IMR-90 (cell line): ENCODE measurements at regions not wholly inside any gene's neighbourhood (a gene's known extent, or its start where the extent isn't known, plus 50 kb on each side); places are given as distances from the start of the nearest gene placed in this dataset.

Source experiments
- CEBPB ChIP-seq: IDR thresholded peaks from 2 replicates; pipeline ENCODE4 v1.6.1; 2012; ENCODE audit warnings: low read depth, low read length, improper control_type of control experiment
- MXI1 ChIP-seq: IDR thresholded peaks from 2 replicates; pipeline ENCODE4 v1.6.1; 2012; ENCODE audit warnings: low read depth, mild to moderate bottlenecking, low read length, moderate library complexity, borderline replicate concordance
- POLR2A ChIP-seq: IDR thresholded peaks from 2 replicates; pipeline ENCODE4 v1.6.1; 2012; ENCODE audit warnings: mild to moderate bottlenecking, low read depth, low read length
- RFX5 ChIP-seq: IDR thresholded peaks from 2 replicates; pipeline ENCODE4 v1.8.0; 2012; ENCODE audit warnings: low read depth, mild to moderate bottlenecking, low read length, moderate library complexity
- SMC3 ChIP-seq: fragments of 150-350 bp; IDR thresholded peaks from 2 replicates; pipeline ENCODE4 v1.6.1; 2016; ENCODE audit warnings: low read depth, mild to moderate bottlenecking, antibody characterized with exemption, low read length, moderate library complexity
- TF ChIP-seq, protein P1 (sequence below): conservative IDR thresholded peaks from 2 replicates; pipeline ENCODE4 v1.5.1; 2012; ENCODE audit warnings: mild to moderate bottlenecking, low read depth, low read length, improper control_type of control experiment

GRCh38 chr5:117054141-117054540, 479.5 kb upstream of the SEMA6A start:
- TF ChIP-seq POLR2A, result no peak
- TF ChIP-seq, protein P1, sequence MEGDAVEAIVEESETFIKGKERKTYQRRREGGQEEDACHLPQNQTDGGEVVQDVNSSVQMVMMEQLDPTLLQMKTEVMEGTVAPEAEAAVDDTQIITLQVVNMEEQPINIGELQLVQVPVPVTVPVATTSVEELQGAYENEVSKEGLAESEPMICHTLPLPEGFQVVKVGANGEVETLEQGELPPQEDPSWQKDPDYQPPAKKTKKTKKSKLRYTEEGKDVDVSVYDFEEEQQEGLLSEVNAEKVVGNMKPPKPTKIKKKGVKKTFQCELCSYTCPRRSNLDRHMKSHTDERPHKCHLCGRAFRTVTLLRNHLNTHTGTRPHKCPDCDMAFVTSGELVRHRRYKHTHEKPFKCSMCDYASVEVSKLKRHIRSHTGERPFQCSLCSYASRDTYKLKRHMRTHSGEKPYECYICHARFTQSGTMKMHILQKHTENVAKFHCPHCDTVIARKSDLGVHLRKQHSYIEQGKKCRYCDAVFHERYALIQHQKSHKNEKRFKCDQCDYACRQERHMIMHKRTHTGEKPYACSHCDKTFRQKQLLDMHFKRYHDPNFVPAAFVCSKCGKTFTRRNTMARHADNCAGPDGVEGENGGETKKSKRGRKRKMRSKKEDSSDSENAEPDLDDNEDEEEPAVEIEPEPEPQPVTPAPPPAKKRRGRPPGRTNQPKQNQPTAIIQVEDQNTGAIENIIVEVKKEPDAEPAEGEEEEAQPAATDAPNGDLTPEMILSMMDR, result no peak
- no peak for TF ChIP-seq SMC3
- no peak for TF ChIP-seq RFX5
- no peak for TF ChIP-seq MXI1
- no peak for TF ChIP-seq CEBPB
